Stimulated activated CD8-positive, alpha-beta memory T cell treated with anti-CD3 and anti-CD28 coated beads, Interleukin-4, amount 100 ng/mL, for 48 hours (primary cell): ENCODE measurements at regions not wholly inside any gene's neighbourhood (a gene's known extent, or its start where the extent isn't known, plus 50 kb on each side); places are given as distances from the start of the nearest gene placed in this dataset.

Experiments used
- DNase-seq: peaks from one replicate; pipeline ENCODE4 v3.0.0-alpha.2; 2020

- no peak for DNase-seq
These were observed 608.9 kb upstream of the SALL1 start for GRCh38 chr16:51759999-51760398.

DNA sequence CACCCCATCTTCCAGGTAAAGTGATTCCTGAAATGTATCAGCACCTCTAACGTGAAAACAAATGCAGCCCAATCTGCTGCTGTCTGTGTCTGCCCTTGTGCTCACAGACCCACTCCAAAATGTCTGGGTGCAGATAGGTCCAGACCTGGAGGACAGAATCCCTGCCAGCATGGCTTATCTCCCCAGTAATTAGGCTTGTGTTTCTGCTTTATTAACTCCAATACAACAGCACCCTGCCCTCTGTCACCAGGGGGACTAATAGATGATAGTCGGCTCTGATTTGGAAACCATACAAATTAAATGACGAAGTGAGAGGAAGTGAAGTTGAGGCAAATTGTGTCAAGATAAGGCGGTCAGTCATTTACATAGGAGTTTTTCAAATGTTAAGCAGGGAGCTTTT is 608.3 kb upstream of the SALL1 start:
- DNase-seq = no peak

DNA sequence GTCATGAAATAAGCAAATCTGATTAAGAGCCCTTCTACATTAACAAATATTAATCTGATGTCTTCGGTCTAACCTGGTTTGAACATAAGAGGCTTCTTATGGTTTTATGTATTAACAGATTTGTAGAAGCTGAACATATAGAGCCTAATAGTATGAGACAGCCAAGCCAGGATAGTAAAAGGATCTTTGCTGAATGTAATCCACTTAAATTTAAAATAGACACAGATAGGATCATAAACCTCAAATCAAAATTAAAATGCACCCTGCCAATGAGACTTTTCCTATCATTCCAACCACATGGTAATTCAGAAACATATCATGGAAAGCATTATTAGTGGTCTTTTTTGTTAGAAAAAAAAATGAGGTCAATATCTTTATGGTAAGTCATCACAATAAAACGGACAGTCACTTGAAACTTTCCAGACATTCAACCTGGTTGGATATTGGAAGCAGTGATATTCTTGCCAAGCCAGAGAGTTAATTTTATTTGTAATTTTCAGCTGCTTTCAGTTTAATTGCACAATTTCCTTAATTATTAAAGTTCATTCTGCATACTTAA is 606.9 kb upstream of the SALL1 start:
- no peak for DNase-seq

DNA sequence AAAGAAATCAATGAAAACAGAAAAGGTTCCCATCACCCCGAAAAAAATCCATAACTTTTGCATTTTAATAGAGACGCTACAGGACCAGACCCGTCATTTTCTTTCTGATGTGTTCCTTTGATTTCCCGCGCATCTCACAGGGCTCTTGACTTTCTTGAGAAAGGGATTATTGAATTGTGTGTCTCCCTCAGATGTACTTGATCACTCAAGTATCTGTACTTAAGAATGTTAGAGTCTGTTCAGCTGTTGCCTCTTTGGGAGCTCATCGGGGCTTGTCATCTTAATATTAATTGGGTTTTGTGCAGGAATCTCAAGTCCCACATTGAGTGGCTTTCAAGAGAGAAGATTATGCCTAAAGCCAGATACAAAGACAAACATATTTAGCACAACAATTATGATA is 606.4 kb upstream of the SALL1 start:
- DNase-seq = no peak

- DNase-seq = no peak
These were observed 606.0 kb upstream of the SALL1 start for GRCh38 chr16:51757124-51757470.

DNA sequence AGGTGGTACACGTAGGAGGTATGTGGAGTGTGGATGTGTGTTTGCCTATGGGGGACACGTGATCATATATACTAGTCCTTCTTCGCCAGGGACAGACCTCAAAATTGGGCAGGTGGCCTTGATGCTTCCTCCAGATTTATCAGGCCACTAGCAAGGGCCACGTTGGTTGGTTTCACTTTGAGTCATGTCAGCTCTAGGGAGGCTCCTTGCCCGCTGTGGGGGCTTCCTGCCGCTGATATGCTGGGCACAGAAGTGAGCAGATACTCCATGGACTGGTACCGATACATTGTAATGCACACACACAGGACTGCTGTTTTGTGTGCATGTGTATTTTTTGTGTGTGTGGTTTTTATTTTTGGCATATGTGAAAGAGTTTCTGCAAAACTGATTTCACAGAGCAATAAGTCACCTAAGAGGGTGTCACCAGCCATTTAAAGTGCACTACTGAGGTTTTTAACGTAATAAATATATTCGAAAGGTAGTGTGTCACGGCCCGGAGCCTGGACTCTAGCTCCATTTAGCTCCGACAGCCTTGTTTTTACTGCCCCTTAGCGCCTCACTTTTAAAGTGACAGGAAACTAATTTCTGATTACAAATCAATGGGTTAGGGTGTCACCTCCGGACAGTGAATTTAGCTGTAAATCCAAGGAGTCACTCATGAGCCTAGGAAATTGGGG is 605.5 kb upstream of the SALL1 start:
- no peak for DNase-seq

DNA sequence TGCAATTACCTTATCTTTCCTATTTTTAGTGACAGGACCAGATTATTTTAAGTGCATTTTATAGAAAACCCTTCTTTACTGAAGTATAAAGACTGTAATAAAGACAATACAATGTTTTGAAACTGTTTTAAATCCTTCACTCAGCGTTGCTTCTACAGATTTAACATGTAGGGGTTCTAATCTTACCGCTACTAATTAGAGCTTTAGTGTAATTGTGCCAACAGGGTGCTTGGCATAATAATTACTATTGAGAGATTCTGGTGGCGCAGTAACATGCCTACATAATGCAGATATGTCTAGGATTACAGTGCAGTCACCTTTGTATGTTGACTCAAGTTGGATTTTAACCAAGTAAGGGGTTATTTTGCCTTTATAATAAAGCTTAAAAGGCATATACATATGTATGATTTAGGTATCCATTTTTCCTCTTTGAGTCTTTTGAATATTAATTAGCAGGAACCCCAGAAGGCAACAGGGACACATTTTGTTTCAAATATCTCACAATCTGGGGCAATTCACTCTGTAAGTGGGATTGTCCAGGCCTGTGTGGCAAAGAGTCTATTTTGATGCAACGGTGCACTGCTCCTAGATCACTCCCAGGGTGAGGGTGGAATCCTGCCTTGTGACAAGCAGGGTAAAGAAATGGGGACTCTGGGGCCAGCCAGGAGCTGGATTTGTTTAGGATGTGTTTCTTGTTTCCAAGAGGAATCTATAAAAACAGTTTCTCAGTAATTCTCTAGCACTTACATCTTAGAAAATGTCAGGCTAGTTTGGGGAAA is 604.7 kb upstream of the SALL1 start:
- DNase-seq = no peak

- no peak for DNase-seq
These were observed 604.0 kb upstream of the SALL1 start for GRCh38 chr16:51755039-51755501.

GRCh38 chr16:51753467-51754127 is 602.5 kb upstream of the SALL1 start:
- DNase-seq = no peak

DNA sequence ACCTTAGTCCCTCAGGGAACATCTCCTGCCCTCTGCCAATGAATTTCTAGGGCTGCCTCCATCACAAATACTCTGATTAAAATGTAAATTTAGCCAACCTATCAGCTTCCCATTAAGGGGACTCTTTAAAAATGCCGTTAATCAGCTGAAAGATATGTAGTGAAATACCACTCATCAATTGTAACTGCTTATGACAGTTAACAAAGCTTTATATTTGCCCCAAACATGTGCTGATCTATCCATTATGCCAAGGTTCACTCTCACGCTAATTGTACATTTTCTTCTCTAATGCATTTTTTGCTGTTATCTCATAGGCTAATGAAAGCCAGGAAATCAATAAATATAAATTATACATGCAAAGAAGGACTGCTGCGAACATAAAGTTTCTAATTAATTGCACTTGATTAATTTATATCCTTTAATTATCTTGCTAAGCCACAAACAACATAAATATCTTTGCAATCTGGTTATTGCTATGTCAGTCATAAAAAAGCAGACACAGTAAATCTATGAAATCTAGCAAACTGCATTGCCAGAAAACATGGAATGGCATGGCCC is 601.4 kb upstream of the SALL1 start:
- DNase-seq = no peak

GRCh38 chr16:51747329-51747728 is 596.3 kb upstream of the SALL1 start:
- DNase-seq = no peak

GRCh38 chr16:51734220-51734619 is 583.1 kb upstream of the SALL1 start:
- DNase-seq = no peak

DNA sequence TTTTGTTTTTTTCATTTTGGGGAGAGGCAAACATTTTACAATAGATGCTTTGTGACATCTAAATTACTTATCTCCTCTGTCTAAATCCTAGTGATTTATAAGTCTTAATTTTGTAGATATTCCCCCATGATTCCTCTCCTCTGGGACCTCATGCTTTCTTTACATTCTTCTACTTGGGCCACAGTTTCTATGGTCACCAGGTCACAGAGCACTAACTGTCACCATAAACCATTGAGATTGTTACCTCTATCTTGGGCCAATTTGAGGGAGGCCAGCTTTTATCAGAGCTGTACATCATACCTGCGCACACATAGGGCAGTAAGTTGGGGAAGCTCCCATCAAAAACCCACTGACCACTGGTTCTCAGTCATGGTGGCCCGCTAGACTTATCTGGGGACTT is 582.1 kb upstream of the SALL1 start:
- no peak for DNase-seq

DNA sequence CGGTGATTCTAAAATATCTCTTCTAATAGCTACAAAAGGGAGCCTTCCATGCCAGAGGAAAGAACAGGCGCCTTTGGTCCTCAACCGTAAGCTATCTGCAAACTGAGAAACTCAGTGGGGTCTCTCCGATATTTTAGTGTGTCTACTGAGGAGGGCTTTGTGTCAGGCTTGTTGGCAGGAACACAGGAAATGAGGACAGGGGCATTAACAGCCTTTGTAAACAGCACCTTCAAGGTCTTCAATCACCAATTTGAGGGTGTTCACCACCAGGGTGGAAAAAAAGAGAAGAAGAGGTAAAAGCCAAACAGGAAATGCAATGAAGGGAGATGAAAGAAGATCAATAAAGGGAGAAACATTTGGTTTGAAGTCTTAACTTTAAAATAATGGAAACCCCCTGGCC is 580.1 kb upstream of the SALL1 start:
- no peak for DNase-seq

- DNase-seq = no peak
These were observed 572.1 kb upstream of the SALL1 start for GRCh38 chr16:51723036-51723724.

GRCh38 chr16:51722467-51722866 is 571.4 kb upstream of the SALL1 start:
- no peak for DNase-seq

DNA sequence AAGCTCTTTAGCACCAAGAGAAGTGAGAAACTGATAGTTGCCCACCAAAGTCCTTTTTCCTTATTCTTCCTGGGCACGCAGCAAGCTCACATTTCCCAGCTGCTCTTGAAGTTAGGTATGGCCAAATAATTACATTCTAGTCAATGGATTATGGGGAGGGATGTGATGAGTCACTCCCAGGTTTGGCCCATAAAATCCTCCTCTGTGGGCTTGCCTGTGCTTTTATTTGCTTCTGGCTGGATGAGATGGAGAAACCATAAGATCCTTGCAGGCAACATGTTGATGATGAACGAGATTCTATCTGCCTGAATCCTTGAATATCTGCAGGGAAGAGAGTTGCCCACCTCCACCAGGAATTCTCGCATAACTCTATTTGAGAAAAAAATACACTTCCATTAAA is 568.3 kb upstream of the SALL1 start:
- DNase-seq = no peak

DNA sequence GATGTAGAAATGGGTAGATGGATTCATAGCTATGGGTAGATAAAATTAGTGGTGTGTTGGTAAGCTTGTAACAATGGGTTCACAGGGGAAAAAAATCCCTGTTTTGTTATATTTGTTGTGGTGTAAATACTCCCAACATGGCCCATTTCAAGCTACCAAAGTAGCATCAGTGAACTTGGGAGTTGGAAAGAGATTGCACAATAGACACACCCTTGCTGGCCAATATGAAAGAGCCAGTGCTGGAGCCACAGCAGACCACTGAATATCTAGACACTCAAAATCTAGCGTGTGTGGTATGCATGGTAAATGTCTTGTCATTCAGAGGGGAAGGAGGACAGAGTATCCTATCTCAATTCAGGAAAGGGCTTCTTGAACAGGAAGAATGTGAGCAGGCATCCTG is 565.1 kb upstream of the SALL1 start:
- no peak for DNase-seq

DNA sequence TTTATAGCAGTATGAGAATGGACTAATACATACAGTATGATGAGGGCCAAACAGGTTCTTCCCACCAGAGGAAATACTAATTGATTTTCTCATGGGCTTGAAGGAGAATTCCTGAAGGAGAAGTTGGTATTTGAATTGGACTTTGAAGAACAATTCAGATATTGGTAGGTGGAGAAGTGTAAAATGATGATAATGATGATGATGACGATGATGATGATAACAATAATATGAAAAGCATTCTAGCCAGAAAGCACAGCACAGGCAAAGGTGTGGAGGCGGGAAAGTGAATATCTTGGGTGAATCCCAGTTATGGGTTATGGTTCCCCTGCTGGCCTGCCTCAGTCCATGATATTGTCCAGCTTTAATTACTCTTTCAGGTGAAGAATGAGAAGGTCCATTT is 562.4 kb upstream of the SALL1 start:
- no peak for DNase-seq

GRCh38 chr16:51710905-51711563 is 560.0 kb upstream of the SALL1 start:
- no peak for DNase-seq

- DNase-seq = no peak
These were observed 559.1 kb upstream of the SALL1 start for GRCh38 chr16:51710186-51710585.

GRCh38 chr16:51708861-51709260 is 557.8 kb upstream of the SALL1 start:
- no peak for DNase-seq
